ENCODE measurements at regions not wholly inside any gene's neighbourhood (a gene's known extent, or its start where the extent isn't known, plus 50 kb on each side); places are given as distances from the start of the nearest gene placed in this dataset.
"Not testable (repeated sequence)": the region's sequence is repeated elsewhere in the genome, so short reads cannot be mapped to it uniquely, and the experiment has no call there.

GRCh38 chr15:21174761-21175160 is 265.5 kb downstream of the POTEB3 start:
- not testable (repeated sequence) for H3K4me3 ChIP-seq (ENCODE audit: low read depth, low read length); DNase-seq (ENCODE audit: low read depth)

DNA sequence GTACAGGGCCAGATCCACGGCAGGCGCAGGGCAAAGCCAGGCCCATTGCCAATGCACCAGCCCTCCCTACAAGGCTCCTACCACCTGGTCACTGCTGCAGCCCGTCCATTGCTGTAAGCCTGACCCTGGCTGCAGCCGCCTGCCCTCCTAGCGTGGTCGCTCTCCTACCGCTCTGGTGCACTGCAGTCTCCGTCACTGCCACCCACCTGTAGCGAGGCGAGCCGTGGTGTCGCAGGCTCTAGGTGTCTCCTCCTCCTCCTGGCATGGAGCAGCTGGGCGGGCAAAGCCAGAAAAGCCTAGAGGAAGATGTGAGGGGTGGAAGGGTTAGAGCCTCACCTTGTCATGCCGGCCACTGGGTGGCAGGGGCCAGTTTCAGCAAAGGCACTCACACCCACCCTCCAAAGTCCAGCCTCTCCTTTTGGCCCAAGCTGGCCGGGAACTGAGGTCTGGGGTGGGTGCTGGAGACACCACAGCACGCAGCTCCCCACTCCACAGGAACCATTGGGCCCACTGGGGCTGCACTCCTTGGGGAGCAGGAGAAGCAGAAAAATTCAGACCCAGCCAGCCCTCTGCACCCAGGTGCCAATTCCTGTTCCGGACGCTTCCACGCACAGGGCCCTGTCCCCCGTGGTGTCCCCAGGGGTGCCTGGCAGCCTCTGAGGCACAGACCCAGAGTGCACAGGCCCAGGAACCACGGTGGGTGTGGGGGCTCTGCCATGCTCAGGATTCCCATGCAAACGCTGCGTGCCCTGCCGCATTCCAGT is 285.3 kb upstream of the POTEB2 start:
- not testable (repeated sequence) for H3K4me3 ChIP-seq (ENCODE audit: low read depth, low read length); DNase-seq (ENCODE audit: low read depth)

DNA sequence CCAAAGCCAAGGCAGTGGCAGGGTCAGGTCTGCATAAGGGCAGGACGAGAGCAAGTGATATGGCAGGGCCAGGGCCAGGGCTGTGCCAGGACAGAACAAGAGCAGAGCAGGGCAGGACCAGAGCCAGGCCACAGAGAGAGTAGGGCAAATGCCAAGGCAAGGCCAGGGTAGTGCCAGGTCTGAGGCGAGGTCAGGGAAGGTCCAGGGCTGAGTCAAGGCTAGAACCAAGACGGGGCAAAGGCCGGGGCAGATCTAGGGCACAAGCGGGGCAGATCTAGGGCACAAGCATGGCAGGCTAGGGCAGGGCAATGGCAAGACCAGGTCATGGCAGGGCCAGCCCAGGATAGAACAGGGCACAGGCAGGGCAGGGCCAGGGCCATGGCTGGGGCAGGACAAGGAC is 282.0 kb upstream of the POTEB2 start:
- H3K4me3 ChIP-seq (ENCODE audit: low read depth, low read length); DNase-seq (ENCODE audit: low read depth): not testable (repeated sequence)

DNA sequence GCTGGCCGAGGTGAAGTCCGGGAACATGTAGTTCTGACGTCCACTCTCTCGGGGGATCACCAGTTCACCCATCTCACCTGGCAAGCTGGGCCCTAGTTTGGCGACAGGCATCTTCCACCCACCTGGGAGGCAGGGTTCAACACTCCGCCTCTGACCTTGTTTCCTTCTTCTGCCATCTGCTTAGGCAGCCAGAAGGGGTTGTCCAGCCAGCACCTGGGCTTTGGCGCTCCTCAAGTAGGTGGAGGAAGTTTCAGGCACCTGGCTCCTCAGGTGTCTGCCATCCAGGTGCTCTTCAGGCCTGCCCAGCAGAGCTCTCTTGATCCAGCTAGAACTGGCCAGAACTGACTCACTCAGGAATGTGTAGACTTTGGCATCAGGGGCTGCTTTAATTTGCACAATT is 267.8 kb upstream of the POTEB2 start:
- DNase-seq (ENCODE audit: low read depth); H3K4me3 ChIP-seq (ENCODE audit: low read depth, low read length): not testable (repeated sequence)

GRCh38 chr15:21112271-21113053 is 246.3 kb upstream of the POTEB2 start:
- H3K4me3 ChIP-seq (ENCODE audit: low read depth, low read length); DNase-seq (ENCODE audit: low read depth): not testable (repeated sequence)

GRCh38 chr15:21111861-21112260 is 245.7 kb upstream of the POTEB2 start:
- not testable (repeated sequence) for H3K4me3 ChIP-seq (ENCODE audit: low read depth, low read length)
- peak; percentile 11 for DNase-seq (ENCODE audit: low read depth)

- not testable (repeated sequence) for H3K4me3 ChIP-seq (ENCODE audit: low read depth, low read length); DNase-seq (ENCODE audit: low read depth)
Measured at GRCh38 chr15:21111172-21111571, 245.1 kb upstream of the POTEB2 start.

GRCh38 chr15:21110187-21110804 is 244.2 kb upstream of the POTEB2 start:
- DNase-seq (ENCODE audit: low read depth); H3K4me3 ChIP-seq (ENCODE audit: low read depth, low read length): not testable (repeated sequence)

DNA sequence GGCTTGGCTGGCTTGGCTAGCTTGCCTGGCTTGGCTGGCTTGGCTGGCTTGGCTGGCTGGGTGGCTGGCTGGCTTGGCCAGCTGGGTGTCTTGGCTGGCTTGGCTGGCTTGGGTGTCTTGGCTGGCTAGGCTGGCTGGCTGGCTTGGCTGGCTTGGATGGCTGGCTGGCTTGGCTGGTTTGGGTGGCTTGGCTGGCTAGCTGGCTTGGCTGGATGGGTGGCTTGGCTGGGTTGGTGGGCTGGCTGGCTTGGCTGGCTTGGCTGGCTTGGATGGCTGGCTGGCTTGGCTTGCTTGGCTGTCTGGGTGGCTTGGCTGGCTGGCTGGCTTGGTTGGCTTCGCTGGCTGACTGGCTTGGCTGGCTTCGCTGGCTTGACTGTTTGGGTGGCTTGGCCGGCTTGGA is 242.3 kb upstream of the POTEB2 start:
- H3K4me3 ChIP-seq (ENCODE audit: low read depth, low read length); DNase-seq (ENCODE audit: low read depth): not testable (repeated sequence)

DNA sequence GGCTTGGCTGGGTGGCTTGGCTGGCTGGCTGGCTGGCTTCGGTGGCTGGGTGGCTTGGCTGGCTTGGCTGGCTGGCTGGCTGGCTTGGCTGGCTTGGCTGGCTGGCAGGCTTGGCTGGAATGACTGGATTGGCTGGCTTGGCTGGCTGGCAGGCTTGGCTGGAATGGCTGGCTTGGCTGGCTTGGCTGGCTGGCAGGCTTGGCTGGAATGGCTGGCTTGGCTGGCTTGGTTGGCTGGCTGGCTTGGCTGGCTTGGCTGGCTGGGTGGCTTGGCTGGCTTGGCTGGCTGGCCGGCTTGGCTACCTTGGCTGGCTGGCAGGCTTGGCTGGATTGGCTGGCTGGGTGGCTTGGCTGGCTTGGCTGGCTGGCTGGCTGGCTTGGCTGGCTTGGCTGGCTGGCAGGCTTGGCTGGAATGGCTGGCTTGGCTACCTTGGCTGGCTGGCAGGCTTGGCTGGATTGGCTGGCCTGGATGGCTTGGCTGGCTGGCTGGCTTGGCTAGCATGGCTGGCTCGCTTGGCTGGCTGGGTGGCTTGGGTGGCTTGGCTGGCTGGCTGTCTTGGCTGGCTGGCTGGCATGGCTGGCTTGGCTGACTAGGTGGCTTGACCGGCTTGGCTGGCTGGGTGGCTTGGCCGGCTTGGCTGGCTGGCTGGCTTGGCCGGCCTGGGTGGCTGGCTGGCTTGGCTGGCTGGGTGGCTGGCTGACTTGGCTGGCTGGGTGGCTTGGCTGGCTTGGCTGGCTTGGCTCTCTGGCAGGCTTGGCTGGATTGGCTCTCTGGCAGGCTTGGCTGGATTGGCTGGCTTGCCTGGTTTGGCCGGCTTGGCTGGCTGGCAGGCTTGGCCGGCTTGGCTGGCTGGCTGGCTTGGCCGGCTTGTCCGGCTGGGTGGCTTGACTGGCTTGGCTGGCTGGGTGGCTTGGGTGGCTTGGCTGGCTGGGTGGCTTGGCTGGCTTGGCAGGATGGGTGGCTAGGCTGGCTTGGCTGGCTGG is 241.6 kb upstream of the POTEB2 start:
- not testable (repeated sequence) for H3K4me3 ChIP-seq (ENCODE audit: low read depth, low read length); DNase-seq (ENCODE audit: low read depth)

DNA sequence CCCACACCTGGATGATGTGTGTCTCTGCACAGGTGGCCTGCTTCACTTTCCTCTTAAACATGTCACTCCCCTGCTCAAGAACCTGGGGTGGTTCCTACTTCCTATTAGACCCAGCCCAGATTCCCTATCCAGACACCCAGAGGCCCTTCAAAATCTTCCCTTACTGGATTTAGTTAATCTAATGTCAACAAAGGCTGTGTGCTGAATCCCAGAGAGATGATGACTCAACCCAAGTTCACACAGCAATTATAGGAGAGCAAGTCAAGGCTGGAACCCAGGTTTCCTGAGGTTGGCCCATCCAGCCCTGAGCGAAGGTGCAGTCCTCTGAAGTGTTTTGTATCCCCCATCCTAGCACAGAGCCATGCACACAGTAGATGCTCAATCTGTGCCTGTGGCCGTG is 230.5 kb upstream of the POTEB2 start:
- H3K4me3 ChIP-seq (ENCODE audit: low read depth, low read length); DNase-seq (ENCODE audit: low read depth): not testable (repeated sequence)

DNA sequence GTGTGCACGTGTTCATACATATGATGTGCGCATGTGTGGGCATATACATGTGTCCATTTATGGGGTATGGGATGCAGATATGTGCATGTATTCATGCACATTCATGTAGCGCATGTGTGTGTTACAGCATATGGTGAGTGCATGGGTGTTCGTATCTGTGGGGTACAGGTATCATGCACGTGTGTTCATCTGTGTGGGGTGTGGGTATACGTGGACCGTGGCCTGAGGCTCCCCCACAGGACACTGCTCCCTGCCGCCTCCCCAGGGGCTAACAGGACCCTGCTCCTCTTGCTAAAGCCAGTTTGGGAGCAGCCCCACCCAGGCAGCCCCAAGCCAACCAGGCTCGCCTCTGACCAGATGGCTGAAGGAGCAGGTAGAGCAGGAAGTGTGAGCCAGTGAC is 213.4 kb upstream of the POTEB2 start:
- not testable (repeated sequence) for H3K4me3 ChIP-seq (ENCODE audit: low read depth, low read length); DNase-seq (ENCODE audit: low read depth)

DNA sequence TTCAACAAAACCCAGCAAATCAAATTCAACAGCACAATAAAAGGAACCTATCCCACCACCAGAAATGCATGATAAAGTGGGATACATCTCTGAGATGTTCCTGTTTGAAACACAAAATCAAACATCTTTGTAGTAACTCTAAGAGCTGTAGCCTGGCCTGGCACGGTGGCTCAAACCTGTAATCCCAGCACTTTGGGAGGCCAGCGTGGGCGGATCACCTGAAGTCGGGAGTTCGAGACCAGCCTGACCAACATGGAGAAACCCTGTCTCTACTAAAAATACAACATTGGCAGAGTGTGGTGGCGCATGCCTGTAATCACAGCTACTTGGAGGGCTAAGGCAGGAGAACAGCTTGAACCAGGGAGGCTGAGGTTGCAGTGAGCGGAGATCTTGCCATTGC is 202.8 kb upstream of the POTEB2 start:
- not testable (repeated sequence) for DNase-seq (ENCODE audit: low read depth); H3K4me3 ChIP-seq (ENCODE audit: low read depth, low read length)

DNA sequence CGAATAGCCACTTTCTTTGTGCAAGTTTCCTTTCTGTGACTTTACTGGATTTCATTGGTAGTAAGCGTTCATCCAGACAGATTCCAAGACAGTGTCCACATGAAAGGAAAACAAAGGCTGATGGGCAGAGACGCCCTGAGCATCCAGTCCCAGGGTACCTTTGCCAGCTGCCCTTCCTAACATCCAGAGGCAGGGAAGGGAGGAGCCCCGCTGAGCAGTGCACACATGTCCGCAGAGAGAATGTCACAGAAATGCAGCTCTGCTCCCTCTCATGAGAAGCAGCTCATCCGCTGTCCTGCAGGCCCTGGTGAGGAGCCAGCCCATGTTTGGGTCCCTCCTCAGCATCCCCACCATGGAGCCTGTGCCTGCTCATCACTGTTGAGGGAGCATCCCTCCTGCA is 197.4 kb upstream of the POTEB2 start:
- H3K4me3 ChIP-seq (ENCODE audit: low read depth, low read length); DNase-seq (ENCODE audit: low read depth): not testable (repeated sequence)

DNA sequence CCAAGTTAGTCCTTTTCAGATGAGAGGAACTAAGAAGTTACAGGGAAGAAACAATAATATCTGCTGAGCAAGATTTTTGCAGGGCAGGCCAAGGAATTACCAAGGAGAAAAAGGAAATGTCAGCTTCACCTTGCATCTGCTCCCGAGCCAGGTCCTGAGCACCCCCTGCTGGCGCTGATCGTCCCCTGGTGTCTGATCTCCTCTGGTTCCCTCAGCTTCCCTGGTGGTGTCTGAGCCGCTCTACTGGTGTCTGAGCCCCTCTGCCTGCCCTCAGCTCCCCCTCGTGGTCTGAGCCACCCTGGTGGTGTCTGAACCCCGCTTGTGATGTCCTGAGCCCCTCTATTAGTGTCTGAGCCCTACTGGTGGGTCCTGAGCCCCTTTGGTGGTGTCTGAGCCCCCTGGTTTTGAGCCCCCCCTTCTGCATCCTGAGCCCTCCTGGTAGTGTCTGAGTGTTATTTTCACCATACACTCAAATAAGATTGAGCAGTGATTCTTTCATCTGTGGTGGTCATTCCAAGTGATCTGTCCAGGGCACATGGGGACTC is 196.6 kb upstream of the POTEB2 start:
- H3K4me3 ChIP-seq (ENCODE audit: low read depth, low read length); DNase-seq (ENCODE audit: low read depth): not testable (repeated sequence)

GRCh38 chr15:21051866-21052265 is 185.8 kb upstream of the POTEB2 start:
- not testable (repeated sequence) for H3K4me3 ChIP-seq (ENCODE audit: low read depth, low read length); DNase-seq (ENCODE audit: low read depth)

DNA sequence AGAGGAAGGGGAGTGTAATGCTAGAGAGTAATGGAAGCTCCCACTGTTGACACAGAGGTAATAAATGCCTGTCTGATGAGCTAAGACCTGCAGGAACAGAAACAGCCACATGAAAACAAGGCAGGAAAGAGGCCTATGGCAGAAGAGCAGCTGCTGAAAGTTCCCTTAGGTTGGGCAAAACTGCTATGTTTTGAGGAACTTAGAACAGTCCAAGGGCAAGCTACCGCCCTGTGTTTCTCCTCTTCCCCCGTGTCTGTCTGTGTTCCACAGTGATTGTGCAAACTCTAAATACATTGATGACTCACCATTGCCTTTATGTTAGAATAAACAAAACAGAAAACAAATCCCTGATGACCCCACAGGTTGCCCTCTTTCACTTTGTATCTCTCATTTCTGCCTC is 165.6 kb upstream of the POTEB2 start:
- DNase-seq (ENCODE audit: low read depth); H3K4me3 ChIP-seq (ENCODE audit: low read depth, low read length): not testable (repeated sequence)

DNA sequence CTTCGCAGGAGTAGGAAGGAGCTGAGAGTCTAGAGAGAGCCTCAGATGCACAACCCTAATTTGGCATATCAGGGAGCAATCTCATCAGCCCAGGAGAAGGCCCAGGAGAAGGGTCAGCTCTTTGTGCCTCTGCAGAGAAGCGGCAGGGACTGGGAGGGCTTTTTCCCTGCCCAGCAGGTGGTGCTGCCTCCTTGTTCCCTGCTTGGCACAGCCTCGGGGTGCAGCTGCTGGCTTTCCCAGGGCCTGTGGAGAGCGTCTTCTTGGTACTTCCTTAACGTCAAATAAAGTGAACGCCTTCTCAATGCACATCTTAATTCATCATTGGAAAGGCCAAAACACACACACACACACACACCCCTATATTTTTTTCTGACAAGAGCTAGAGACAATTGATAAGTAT is 162.9 kb upstream of the POTEB2 start:
- DNase-seq (ENCODE audit: low read depth); H3K4me3 ChIP-seq (ENCODE audit: low read depth, low read length): not testable (repeated sequence)
